NB4 (cell line): ENCODE measurements at regions not wholly inside any gene's neighbourhood (a gene's known extent, or its start where the extent isn't known, plus 50 kb on each side); places are given as distances from the start of the nearest gene placed in this dataset.

ENCODE experiments used
- TF ChIP-seq, protein P1 (sequence below): IDR thresholded peaks from one replicate; pipeline ENCODE4 v1.5.1; 2012; ENCODE audit warnings: low read depth, low read length
- TF ChIP-seq, protein P2 (sequence below): IDR thresholded peaks from 2 replicates; pipeline ENCODE4 v1.6.1; 2011; ENCODE audit warnings: low read depth, low read length

DNA sequence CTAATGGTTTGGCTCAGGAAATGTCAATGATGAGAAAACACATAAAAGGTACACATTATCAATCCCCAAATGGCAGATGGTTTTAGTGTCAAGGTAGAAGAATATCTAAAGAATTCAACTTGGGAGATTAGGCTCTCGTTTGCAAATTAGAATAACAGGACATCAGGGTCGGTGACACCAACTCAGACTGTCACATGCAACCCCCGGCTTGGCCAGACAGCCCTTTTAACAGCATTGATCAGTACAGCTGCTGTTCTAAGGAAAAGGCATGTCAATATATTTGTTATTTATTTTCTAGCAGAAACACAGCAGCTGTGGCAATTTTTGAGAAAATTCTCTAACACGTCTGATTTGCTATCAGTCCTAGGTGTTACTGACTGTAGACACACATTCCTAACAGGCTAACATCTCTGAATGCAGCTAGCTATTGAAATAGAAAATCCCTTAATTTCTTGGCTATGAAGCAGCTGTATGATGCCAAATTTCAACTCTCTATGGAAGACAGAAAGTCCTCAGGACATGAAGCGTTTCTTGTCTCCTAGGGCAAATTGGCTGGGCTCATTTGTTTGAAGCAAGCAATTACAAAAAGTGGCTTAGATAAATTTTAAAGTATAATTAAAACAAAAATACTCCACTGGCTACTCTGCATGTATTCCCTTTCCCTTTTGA, 269.0 kb upstream of the CXXC4 start:
- TF ChIP-seq, protein P1, sequence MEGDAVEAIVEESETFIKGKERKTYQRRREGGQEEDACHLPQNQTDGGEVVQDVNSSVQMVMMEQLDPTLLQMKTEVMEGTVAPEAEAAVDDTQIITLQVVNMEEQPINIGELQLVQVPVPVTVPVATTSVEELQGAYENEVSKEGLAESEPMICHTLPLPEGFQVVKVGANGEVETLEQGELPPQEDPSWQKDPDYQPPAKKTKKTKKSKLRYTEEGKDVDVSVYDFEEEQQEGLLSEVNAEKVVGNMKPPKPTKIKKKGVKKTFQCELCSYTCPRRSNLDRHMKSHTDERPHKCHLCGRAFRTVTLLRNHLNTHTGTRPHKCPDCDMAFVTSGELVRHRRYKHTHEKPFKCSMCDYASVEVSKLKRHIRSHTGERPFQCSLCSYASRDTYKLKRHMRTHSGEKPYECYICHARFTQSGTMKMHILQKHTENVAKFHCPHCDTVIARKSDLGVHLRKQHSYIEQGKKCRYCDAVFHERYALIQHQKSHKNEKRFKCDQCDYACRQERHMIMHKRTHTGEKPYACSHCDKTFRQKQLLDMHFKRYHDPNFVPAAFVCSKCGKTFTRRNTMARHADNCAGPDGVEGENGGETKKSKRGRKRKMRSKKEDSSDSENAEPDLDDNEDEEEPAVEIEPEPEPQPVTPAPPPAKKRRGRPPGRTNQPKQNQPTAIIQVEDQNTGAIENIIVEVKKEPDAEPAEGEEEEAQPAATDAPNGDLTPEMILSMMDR = no peak
- TF ChIP-seq, protein P2, sequence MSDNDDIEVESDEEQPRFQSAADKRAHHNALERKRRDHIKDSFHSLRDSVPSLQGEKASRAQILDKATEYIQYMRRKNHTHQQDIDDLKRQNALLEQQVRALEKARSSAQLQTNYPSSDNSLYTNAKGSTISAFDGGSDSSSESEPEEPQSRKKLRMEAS = no peak
